GM23338 (cell line): ENCODE measurements at regions not wholly inside any gene's neighbourhood (a gene's known extent, or its start where the extent isn't known, plus 50 kb on each side); places are given as distances from the start of the nearest gene placed in this dataset.

Source experiments
- JUNB ChIP-seq: IDR thresholded peaks from one replicate; pipeline ENCODE4 v1.6.1; 2016; ENCODE audit warnings: antibody characterized with exemption; ENCODE audit not compliant: unreplicated experiment
- POLR2AphosphoS5 ChIP-seq: IDR thresholded peaks from 2 replicates; pipeline ENCODE4 v1.6.1; 2016; ENCODE audit warnings: antibody characterized with exemption, low read depth
- ZNF114 ChIP-seq: fragments of 250-450 bp; sonication (Bioruptor Pico); IDR thresholded peaks from 2 replicates; pipeline ENCODE4 v1.5.0; 2020; ENCODE audit warnings: mild to moderate bottlenecking, moderate library complexity
- TF ChIP-seq, protein P1 (sequence below), 2 experiments: fragments of 200-600 bp in 1 of 2; sonication (generic) in 1 of 2; conservative IDR thresholded peaks; 2 replicates each; pipeline versions ENCODE4 v1.5.1 to v1.6.1; 2016 to 2017; ENCODE audit warnings: antibody characterized with exemption in 2 of 2, low read depth in 2 of 2, mild to moderate bottlenecking in 2 of 2, moderate library complexity in 1 of 2
- TF ChIP-seq, protein P2 (sequence below): IDR thresholded peaks from one replicate; pipeline ENCODE4 v1.6.1; 2018; ENCODE audit warnings: antibody characterized with exemption; ENCODE audit not compliant: unreplicated experiment

DNA sequence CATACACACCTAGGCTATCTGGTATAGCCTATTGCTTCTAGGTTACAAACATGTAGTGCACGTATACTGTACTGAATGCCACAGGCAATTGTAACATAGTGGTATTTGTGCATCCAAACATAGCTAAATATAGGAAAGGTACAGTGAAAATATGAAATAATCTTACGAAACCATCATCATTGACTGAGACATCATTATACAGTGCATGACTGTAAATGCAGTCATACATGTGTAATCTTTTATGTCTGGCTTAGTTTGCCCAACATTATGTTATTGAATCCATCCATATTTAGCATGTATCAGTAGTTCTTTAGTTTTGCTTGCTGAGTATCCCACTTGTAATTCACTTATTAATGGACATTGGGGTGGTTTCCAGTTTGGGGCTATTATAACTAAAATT is 124.9 kb downstream of the CYLD start:
- TF ChIP-seq ZNF114 (CRISPR knock-in tag) (no peak), JUNB (no peak), POLR2AphosphoS5 (no peak)
- TF ChIP-seq, protein P1, sequence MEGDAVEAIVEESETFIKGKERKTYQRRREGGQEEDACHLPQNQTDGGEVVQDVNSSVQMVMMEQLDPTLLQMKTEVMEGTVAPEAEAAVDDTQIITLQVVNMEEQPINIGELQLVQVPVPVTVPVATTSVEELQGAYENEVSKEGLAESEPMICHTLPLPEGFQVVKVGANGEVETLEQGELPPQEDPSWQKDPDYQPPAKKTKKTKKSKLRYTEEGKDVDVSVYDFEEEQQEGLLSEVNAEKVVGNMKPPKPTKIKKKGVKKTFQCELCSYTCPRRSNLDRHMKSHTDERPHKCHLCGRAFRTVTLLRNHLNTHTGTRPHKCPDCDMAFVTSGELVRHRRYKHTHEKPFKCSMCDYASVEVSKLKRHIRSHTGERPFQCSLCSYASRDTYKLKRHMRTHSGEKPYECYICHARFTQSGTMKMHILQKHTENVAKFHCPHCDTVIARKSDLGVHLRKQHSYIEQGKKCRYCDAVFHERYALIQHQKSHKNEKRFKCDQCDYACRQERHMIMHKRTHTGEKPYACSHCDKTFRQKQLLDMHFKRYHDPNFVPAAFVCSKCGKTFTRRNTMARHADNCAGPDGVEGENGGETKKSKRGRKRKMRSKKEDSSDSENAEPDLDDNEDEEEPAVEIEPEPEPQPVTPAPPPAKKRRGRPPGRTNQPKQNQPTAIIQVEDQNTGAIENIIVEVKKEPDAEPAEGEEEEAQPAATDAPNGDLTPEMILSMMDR (conservative IDR thresholded peaks at IDR 0.05; ENCODE audit: low read depth in 2 of 2): no peak
- TF ChIP-seq, protein P2, sequence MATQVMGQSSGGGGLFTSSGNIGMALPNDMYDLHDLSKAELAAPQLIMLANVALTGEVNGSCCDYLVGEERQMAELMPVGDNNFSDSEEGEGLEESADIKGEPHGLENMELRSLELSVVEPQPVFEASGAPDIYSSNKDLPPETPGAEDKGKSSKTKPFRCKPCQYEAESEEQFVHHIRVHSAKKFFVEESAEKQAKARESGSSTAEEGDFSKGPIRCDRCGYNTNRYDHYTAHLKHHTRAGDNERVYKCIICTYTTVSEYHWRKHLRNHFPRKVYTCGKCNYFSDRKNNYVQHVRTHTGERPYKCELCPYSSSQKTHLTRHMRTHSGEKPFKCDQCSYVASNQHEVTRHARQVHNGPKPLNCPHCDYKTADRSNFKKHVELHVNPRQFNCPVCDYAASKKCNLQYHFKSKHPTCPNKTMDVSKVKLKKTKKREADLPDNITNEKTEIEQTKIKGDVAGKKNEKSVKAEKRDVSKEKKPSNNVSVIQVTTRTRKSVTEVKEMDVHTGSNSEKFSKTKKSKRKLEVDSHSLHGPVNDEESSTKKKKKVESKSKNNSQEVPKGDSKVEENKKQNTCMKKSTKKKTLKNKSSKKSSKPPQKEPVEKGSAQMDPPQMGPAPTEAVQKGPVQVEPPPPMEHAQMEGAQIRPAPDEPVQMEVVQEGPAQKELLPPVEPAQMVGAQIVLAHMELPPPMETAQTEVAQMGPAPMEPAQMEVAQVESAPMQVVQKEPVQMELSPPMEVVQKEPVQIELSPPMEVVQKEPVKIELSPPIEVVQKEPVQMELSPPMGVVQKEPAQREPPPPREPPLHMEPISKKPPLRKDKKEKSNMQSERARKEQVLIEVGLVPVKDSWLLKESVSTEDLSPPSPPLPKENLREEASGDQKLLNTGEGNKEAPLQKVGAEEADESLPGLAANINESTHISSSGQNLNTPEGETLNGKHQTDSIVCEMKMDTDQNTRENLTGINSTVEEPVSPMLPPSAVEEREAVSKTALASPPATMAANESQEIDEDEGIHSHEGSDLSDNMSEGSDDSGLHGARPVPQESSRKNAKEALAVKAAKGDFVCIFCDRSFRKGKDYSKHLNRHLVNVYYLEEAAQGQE: no peak
